Inflammatory macrophage treated with lipopolysaccharide for 1 hour (primary cell): ENCODE measurements at regions not wholly inside any gene's neighbourhood (a gene's known extent, or its start where the extent isn't known, plus 50 kb on each side); places are given as distances from the start of the nearest gene placed in this dataset.
"Not testable (repeated sequence)": the region's sequence is repeated elsewhere in the genome, so short reads cannot be mapped to it uniquely, and the experiment has no call there.

Experiments
- DNase-seq, 2 donors: peaks; one replicate each; pipeline ENCODE4 v3.0.0-alpha.2; 2020 to 2022

- no peak for DNase-seq
Measured at GRCh38 chr10:9015447-9015846, 961.0 kb downstream of the GATA3 start.

GRCh38 chr10:9016930-9017329 is 962.4 kb downstream of the GATA3 start:
- DNase-seq, result no peak

- no peak for DNase-seq
Measured at GRCh38 chr10:9018195-9019173, 964.0 kb downstream of the GATA3 start.

GRCh38 chr10:9023206-9023605 is 968.7 kb downstream of the GATA3 start:
- DNase-seq, result no peak

- no peak for DNase-seq
Measured at GRCh38 chr10:9024210-9024609, 969.7 kb downstream of the GATA3 start.

GRCh38 chr10:9028231-9028630 is 973.7 kb downstream of the GATA3 start:
- DNase-seq, result no peak

- no peak for DNase-seq
Measured at GRCh38 chr10:9035355-9035754, 980.9 kb downstream of the GATA3 start.

GRCh38 chr10:9036711-9037204 is 982.3 kb downstream of the GATA3 start:
- DNase-seq, result no peak

GRCh38 chr10:9038146-9038714 is 983.7 kb downstream of the GATA3 start:
- DNase-seq, result no peak

GRCh38 chr10:9043466-9043865 is 989.0 kb downstream of the GATA3 start:
- no peak for DNase-seq

- DNase-seq, result no peak
Measured at GRCh38 chr10:9045311-9045710, 990.8 kb downstream of the GATA3 start.

GRCh38 chr10:9051328-9051974 is 997.0 kb downstream of the GATA3 start:
- DNase-seq, result no peak

GRCh38 chr10:9052767-9053166 is 998.3 kb downstream of the GATA3 start:
- no peak for DNase-seq

GRCh38 chr10:9056521-9056920 is 1002.0 kb downstream of the GATA3 start:
- no peak for DNase-seq

GRCh38 chr10:9057293-9057692 is 1002.8 kb downstream of the GATA3 start:
- DNase-seq, result not testable (repeated sequence)

- no peak for DNase-seq
Measured at GRCh38 chr10:9060314-9060713, 1005.8 kb downstream of the GATA3 start.

GRCh38 chr10:9061871-9062270 is 1007.4 kb downstream of the GATA3 start:
- DNase-seq, result no peak

- no peak for DNase-seq
Measured at GRCh38 chr10:9066152-9066551, 1011.7 kb downstream of the GATA3 start.

- DNase-seq, result no peak
Measured at GRCh38 chr10:9068003-9068402, 1013.5 kb downstream of the GATA3 start.

- no peak for DNase-seq
Measured at GRCh38 chr10:9069136-9069535, 1014.6 kb downstream of the GATA3 start.

- DNase-seq, result no peak
Measured at GRCh38 chr10:9075420-9075819, 1020.9 kb downstream of the GATA3 start.

- no peak for DNase-seq
Measured at GRCh38 chr10:9076066-9076465, 1021.6 kb downstream of the GATA3 start.

GRCh38 chr10:9081253-9081652 is 1026.8 kb downstream of the GATA3 start:
- no peak for DNase-seq

- no peak for DNase-seq
Measured at GRCh38 chr10:9081961-9082360, 1027.5 kb downstream of the GATA3 start.
